MM.1S (cell line): ENCODE measurements at regions not wholly inside any gene's neighbourhood (a gene's known extent, or its start where the extent isn't known, plus 50 kb on each side); places are given as distances from the start of the nearest gene placed in this dataset.

ENCODE experiments used
- DNase-seq: peaks from one replicate; pipeline ENCODE4 v3.0.0-alpha.2; 2015
- H2AFZ ChIP-seq: fragments of 300-600 bp; sonication (generic); 2 replicates; pipeline ENCODE4 v1.6.0; 2016; ENCODE audit warnings: antibody characterized with exemption, low read length
- H3F3A ChIP-seq: fragments of 300-600 bp; sonication (generic); 2 replicates; pipeline ENCODE4 v1.6.1; 2016; ENCODE audit warnings: mild to moderate bottlenecking, antibody characterized with exemption, low read length, moderate library complexity, mixed read lengths; ENCODE audit not compliant: insufficient read depth
- H3K27ac ChIP-seq: fragments of 300-600 bp; sonication (generic); 2 replicates; pipeline ENCODE4 v1.5.1; 2016; ENCODE audit warnings: mild to moderate bottlenecking, low read length
- H3K27me3 ChIP-seq: fragments of 300-600 bp; sonication (generic); replicated peaks from 2 replicates; pipeline ENCODE4 v1.6.0; 2016; ENCODE audit warnings: low read length; ENCODE audit not compliant: insufficient read depth
- H3K36me3 ChIP-seq: fragments of 300-600 bp; sonication (generic); replicated peaks from 2 replicates; pipeline ENCODE4 v1.6.1; 2016; ENCODE audit warnings: mild to moderate bottlenecking, low read length, mixed read lengths; ENCODE audit not compliant: insufficient read depth
- H3K4me1 ChIP-seq: fragments of 300-600 bp; sonication (generic); 2 replicates; pipeline ENCODE4 v1.6.1; 2016; ENCODE audit warnings: low read length, mixed read lengths
- H3K4me2 ChIP-seq: fragments of 300-600 bp; sonication (generic); 2 replicates; pipeline ENCODE4 v1.6.0; 2016; ENCODE audit warnings: low read depth, low read length
- H3K4me3 ChIP-seq: fragments of 300-600 bp; sonication (generic); 2 replicates; pipeline ENCODE4 v1.5.1; 2016; ENCODE audit warnings: low read length, mixed read lengths
- H3K79me2 ChIP-seq: fragments of 300-600 bp; sonication (generic); 2 replicates; pipeline ENCODE4 v1.6.1; 2016; ENCODE audit warnings: mixed run types, low read length, mixed read lengths
- H3K9ac ChIP-seq: fragments of 300-600 bp; sonication (generic); 2 replicates; pipeline ENCODE4 v1.6.1; 2016; ENCODE audit warnings: low read length, mixed read lengths
- H3K9me2 ChIP-seq: fragments of 300-600 bp; sonication (generic); replicated peaks from 2 replicates; pipeline ENCODE4 v1.6.1; 2016; ENCODE audit warnings: mild to moderate bottlenecking, low read length, mixed read lengths; ENCODE audit not compliant: insufficient read depth
- H3K9me3 ChIP-seq: fragments of 300-600 bp; sonication (generic); replicated peaks from 2 replicates; pipeline ENCODE4 v1.6.1; 2016; ENCODE audit warnings: mild to moderate bottlenecking, low read length, mixed read lengths; ENCODE audit not compliant: insufficient read depth
- H4K20me1 ChIP-seq: fragments of 300-600 bp; sonication (generic); 2 replicates; pipeline ENCODE4 v1.6.1; 2016; ENCODE audit warnings: mild to moderate bottlenecking, low read length, moderate library complexity, mixed read lengths; ENCODE audit not compliant: insufficient read depth
- CTCF ChIP-seq: fragments of 300-600 bp; sonication (generic); IDR thresholded peaks from 2 replicates; pipeline ENCODE4 v1.5.1; 2016; ENCODE audit warnings: antibody characterized with exemption, low read length, mixed read lengths
- EZH2 ChIP-seq: fragments of 300-600 bp; sonication (generic); optimal IDR thresholded peaks from 2 replicates; pipeline ENCODE3; 2017; ENCODE audit warnings: low read depth, mild to moderate bottlenecking, antibody characterized with exemption, low read length, mixed read lengths
- EZH2phosphoT487 ChIP-seq: fragments of 300-600 bp; sonication (generic); IDR thresholded peaks from 2 replicates; pipeline ENCODE4 v1.6.1; 2018; ENCODE audit warnings: antibody characterized with exemption, low read length

DNA sequence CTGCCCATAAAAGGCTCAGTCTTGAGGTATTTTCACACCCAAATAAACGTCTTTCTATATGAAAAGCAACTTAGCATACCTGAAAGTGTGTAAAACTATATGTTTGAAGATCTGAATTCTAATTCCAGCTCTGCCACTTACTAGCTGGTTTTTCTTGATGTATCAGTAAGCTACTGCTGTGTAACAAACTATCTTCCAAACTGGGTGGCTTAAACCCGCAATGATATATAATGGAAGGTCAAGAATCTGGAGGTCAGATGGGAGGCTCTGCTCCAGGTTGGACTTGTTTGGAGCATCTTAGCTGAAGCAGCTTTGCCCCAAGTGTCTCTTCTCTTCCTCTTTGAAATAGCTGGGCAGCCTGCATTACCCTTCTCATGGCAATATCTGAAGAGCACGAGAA lies 164.3 kb upstream of the IRX5 start:
- no peak overlapping the region for H2AFZ ChIP-seq
- H3K9ac ChIP-seq, result no peak overlapping the region
- no peaks in the 10 kb centered on the region for H3K9me2 ChIP-seq
- no peaks in the 10 kb centered on the region for H3K79me2 ChIP-seq
- H3K4me2 ChIP-seq, result no peak overlapping the region
- H3F3A ChIP-seq, result no peaks in the 10 kb centered on the region
- no peaks in the 10 kb centered on the region for H3K9me3 ChIP-seq
- no peak overlapping the region for H3K27ac ChIP-seq
- H3K36me3 ChIP-seq, result no peaks in the 10 kb centered on the region
- H3K4me1 ChIP-seq, result no peaks in the 10 kb centered on the region
- TF ChIP-seq EZH2phosphoT487 (no peak), CTCF (no peak), EZH2 (no peak)
- H3K27me3 ChIP-seq, result no peaks in the 10 kb centered on the region
- no peaks in the 10 kb centered on the region for H4K20me1 ChIP-seq
- no peak for DNase-seq
- no peak overlapping the region for H3K4me3 ChIP-seq

GRCh38 chr16:54750249-54750648 lies 180.4 kb upstream of the IRX5 start:
- Histone ChIP-seq H3K9me3 (no peaks in the 10 kb centered on the region), H3K9ac (no peak overlapping the region), H3K4me2 (no peak overlapping the region), H3K4me1 (no peaks in the 10 kb centered on the region), H3K4me3 (no peak overlapping the region), H3F3A (no peaks in the 10 kb centered on the region), H3K9me2 (no peaks in the 10 kb centered on the region), H4K20me1 (no peaks in the 10 kb centered on the region), H3K27me3 (no peaks in the 10 kb centered on the region), H3K36me3 (no peaks in the 10 kb centered on the region), H3K27ac (no peak overlapping the region), H3K79me2 (no peaks in the 10 kb centered on the region), H2AFZ (no peak overlapping the region)
- TF ChIP-seq EZH2phosphoT487 (no peak), CTCF (no peak), EZH2 (no peak)
- no peak for DNase-seq

DNA sequence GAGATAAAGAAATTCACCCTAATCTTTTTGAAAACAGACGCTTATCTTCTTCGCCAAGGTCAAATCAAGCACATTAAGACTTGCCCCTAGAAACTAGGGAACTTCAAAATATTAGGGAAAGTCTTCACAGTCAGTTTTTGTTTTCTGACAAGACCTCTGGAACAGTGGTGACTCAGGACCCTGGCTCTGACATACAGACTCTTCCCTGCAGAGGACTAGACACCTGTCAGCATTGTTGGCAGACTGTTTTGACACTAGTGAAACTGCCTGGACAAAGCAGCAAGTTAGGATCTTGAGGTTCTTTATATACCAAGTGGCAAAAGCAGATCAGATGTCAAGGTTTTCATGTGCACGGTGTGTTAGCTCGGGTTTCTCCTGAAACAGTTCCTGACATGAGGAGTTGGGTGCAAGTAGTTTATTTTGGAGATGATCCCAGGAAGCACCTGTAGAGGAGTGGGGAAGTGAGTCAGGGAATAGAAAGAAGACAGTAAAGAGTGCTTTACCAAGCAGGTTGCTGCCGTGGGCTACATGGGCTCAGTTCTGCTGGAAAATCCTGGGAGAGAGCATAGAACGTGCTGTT lies 182.0 kb upstream of the IRX5 start:
- no peak overlapping the region for H3K4me2 ChIP-seq
- no peak overlapping the region for H2AFZ ChIP-seq
- H3K79me2 ChIP-seq, result no peaks in the 10 kb centered on the region
- H3K4me1 ChIP-seq, result no peaks in the 10 kb centered on the region
- TF ChIP-seq CTCF, result no peak
- no peak for TF ChIP-seq EZH2
- TF ChIP-seq EZH2phosphoT487, result no peak
- no peaks in the 10 kb centered on the region for H3K9me2 ChIP-seq
- H3K27me3 ChIP-seq, result no peaks in the 10 kb centered on the region
- no peaks in the 10 kb centered on the region for H4K20me1 ChIP-seq
- no peak overlapping the region for H3K4me3 ChIP-seq
- no peak for DNase-seq
- H3K36me3 ChIP-seq, result no peaks in the 10 kb centered on the region
- no peaks in the 10 kb centered on the region for H3F3A ChIP-seq
- no peaks in the 10 kb centered on the region for H3K9me3 ChIP-seq
- H3K27ac ChIP-seq, result no peak overlapping the region
- H3K9ac ChIP-seq, result no peak overlapping the region
